C4-2B (cell line): ENCODE measurements at regions not wholly inside any gene's neighbourhood (a gene's known extent, or its start where the extent isn't known, plus 50 kb on each side); places are given as distances from the start of the nearest gene placed in this dataset.

Experiments used
- H3K27ac ChIP-seq: fragments of 450-650 bp; 2 replicates; pipeline ENCODE4 v1.5.1; 2017
- CTCF ChIP-seq: fragments of 450-650 bp; conservative IDR thresholded peaks from 2 replicates; pipeline ENCODE4 v1.5.1; 2017; ENCODE audit warnings: mild to moderate bottlenecking
- ZFX ChIP-seq: fragments of 450-650 bp; IDR thresholded peaks from 2 replicates; pipeline ENCODE4 v1.6.1; 2017

GRCh38 chr13:71054358-71054757 lies 812.6 kb downstream of the DACH1 start:
- TF ChIP-seq ZFX (no peak), CTCF (no peak)
- no peak overlapping the region for H3K27ac ChIP-seq

- no peak overlapping the region for H3K27ac ChIP-seq
- TF ChIP-seq ZFX (no peak), CTCF (no peak)
Measured at GRCh38 chr13:71051573-71051972, 815.4 kb downstream of the DACH1 start.

GRCh38 chr13:71046360-71047079 lies 820.5 kb downstream of the DACH1 start:
- no peak overlapping the region for H3K27ac ChIP-seq
- no peak for TF ChIP-seq ZFX
- no peak for TF ChIP-seq CTCF

GRCh38 chr13:71045101-71045500 lies 821.9 kb downstream of the DACH1 start:
- no peak overlapping the region for H3K27ac ChIP-seq
- TF ChIP-seq ZFX (no peak), CTCF (no peak)

- TF ChIP-seq CTCF (no peak), ZFX (no peak)
- H3K27ac ChIP-seq: no peak overlapping the region
Measured at GRCh38 chr13:71039440-71039839, 827.6 kb downstream of the DACH1 start.

- TF ChIP-seq CTCF: no peak
- no peak overlapping the region for H3K27ac ChIP-seq
Measured at GRCh38 chr13:71034018-71034417, 833.0 kb downstream of the DACH1 start.

GRCh38 chr13:71033026-71033425 lies 834.0 kb downstream of the DACH1 start:
- no peak overlapping the region for H3K27ac ChIP-seq
- TF ChIP-seq ZFX (no peak), CTCF (no peak)
